ENCODE measurements at regions not wholly inside any gene's neighbourhood (a gene's known extent, or its start where the extent isn't known, plus 50 kb on each side); places are given as distances from the start of the nearest gene placed in this dataset.

DNA sequence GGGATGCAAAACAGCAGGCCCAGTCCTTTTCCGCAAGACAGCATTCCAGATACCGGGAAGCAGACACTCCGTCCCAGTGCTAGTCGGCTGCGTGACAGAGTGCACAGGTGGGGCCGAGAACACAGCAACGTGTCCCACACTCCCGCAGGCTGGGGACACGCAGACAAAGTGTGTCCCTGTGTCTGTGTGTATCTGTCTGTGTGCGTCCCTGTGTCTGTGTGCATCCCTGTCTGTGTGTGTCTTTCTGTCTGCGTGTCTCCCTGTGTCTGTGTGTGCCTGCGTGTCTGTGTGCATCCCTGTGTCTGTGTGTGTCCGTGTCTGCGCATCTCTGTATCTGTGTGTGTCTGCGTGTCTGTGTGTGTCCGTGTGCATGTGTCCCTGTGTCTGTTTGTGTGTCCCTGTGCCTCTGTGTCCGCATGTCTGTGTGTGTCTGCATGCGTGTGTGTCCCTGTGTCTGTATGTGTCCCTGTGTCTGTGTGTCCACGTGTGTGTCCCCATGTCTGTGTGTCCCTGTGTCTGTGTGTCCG lies 137.0 kb downstream of the MRPL36 start (continued):
- TF ChIP-seq, protein P1, sequence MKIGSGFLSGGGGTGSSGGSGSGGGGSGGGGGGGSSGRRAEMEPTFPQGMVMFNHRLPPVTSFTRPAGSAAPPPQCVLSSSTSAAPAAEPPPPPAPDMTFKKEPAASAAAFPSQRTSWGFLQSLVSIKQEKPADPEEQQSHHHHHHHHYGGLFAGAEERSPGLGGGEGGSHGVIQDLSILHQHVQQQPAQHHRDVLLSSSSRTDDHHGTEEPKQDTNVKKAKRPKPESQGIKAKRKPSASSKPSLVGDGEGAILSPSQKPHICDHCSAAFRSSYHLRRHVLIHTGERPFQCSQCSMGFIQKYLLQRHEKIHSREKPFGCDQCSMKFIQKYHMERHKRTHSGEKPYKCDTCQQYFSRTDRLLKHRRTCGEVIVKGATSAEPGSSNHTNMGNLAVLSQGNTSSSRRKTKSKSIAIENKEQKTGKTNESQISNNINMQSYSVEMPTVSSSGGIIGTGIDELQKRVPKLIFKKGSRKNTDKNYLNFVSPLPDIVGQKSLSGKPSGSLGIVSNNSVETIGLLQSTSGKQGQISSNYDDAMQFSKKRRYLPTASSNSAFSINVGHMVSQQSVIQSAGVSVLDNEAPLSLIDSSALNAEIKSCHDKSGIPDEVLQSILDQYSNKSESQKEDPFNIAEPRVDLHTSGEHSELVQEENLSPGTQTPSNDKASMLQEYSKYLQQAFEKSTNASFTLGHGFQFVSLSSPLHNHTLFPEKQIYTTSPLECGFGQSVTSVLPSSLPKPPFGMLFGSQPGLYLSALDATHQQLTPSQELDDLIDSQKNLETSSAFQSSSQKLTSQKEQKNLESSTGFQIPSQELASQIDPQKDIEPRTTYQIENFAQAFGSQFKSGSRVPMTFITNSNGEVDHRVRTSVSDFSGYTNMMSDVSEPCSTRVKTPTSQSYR (CRISPR knock-in tag; IDR thresholded peaks at IDR 0.05) = no peak
- no peak for TF ChIP-seq ETV6 (CRISPR knock-in tag; IDR thresholded peaks at IDR 0.05)
- no peak for TF ChIP-seq FOXK1 (CRISPR knock-in tag; IDR thresholded peaks at IDR 0.05)
- no peak for TF ChIP-seq ATF1 (CRISPR knock-in tag; IDR thresholded peaks at IDR 0.05)
- TF ChIP-seq MYBL2 (CRISPR knock-in tag; IDR thresholded peaks at IDR 0.05) = no peak
- TF ChIP-seq, protein P2, sequence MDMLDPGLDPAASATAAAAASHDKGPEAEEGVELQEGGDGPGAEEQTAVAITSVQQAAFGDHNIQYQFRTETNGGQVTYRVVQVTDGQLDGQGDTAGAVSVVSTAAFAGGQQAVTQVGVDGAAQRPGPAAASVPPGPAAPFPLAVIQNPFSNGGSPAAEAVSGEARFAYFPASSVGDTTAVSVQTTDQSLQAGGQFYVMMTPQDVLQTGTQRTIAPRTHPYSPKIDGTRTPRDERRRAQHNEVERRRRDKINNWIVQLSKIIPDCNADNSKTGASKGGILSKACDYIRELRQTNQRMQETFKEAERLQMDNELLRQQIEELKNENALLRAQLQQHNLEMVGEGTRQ (CRISPR knock-in tag; IDR thresholded peaks at IDR 0.05) = no peak
- TF ChIP-seq, protein P3, sequence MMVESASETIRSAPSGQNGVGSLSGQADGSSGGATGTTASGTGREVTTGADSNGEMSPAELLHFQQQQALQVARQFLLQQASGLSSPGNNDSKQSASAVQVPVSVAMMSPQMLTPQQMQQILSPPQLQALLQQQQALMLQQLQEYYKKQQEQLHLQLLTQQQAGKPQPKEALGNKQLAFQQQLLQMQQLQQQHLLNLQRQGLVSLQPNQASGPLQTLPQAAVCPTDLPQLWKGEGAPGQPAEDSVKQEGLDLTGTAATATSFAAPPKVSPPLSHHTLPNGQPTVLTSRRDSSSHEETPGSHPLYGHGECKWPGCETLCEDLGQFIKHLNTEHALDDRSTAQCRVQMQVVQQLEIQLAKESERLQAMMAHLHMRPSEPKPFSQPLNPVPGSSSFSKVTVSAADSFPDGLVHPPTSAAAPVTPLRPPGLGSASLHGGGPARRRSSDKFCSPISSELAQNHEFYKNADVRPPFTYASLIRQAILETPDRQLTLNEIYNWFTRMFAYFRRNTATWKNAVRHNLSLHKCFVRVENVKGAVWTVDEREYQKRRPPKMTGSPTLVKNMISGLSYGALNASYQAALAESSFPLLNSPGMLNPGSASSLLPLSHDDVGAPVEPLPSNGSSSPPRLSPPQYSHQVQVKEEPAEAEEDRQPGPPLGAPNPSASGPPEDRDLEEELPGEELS (CRISPR knock-in tag; IDR thresholded peaks at IDR 0.05) = no peak
- no peak for TF ChIP-seq ZNF423 (CRISPR knock-in tag; IDR thresholded peaks at IDR 0.05)
- TF ChIP-seq, protein P4, sequence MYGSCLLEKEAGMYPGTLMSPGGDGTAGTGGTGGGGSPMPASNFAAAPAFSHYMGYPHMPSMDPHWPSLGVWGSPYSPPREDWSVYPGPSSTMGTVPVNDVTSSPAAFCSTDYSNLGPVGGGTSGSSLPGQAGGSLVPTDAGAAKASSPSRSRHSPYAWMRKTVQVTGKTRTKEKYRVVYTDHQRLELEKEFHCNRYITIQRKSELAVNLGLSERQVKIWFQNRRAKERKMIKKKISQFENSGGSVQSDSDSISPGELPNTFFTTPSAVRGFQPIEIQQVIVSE (CRISPR knock-in tag; IDR thresholded peaks at IDR 0.05; ENCODE audit: borderline replicate concordance) = no peak
- TF ChIP-seq, protein P5, sequence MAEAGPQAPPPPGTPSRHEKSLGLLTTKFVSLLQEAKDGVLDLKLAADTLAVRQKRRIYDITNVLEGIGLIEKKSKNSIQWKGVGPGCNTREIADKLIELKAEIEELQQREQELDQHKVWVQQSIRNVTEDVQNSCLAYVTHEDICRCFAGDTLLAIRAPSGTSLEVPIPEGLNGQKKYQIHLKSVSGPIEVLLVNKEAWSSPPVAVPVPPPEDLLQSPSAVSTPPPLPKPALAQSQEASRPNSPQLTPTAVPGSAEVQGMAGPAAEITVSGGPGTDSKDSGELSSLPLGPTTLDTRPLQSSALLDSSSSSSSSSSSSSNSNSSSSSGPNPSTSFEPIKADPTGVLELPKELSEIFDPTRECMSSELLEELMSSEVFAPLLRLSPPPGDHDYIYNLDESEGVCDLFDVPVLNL (CRISPR knock-in tag; IDR thresholded peaks at IDR 0.05; ENCODE audit: borderline replicate concordance, low read depth) = no peak
- TF ChIP-seq ZNF232 (CRISPR knock-in tag; IDR thresholded peaks at IDR 0.05) = no peak

- POLR2A ChIA-PET = no interaction called here
- no peak overlapping the region for H3K27ac Mint-ChIP-seq
- H3K36me3 Mint-ChIP-seq = no peaks in the 10 kb centered on the region
- ATAC-seq (no peak), DNase-seq (ENCODE audit: low spot score) (no peak)
- peaks cover 11% of the 10 kb centered on the region for H3K4me1 Mint-ChIP-seq
- CTCF ChIA-PET = interaction anchor here (1.0 kb wide), 1 partner anchor 17 kb away, joined by 4 read pairs; no protein-coding TSS in a partner anchor
- H3K4me3 Mint-ChIP-seq = no peak overlapping the region
- H3K9me3 Mint-ChIP-seq = peaks cover 11% of the 10 kb centered on the region
- peaks cover 18% of the 10 kb centered on the region for H3K27me3 Mint-ChIP-seq (ENCODE audit: low read depth)
- TF ChIP-seq NFE2L1 (CRISPR knock-in tag; IDR thresholded peaks at IDR 0.05) (no peak), ZNF416 (CRISPR knock-in tag; IDR thresholded peaks at IDR 0.05) (no peak), ZNF396 (CRISPR knock-in tag; IDR thresholded peaks at IDR 0.05; ENCODE audit: borderline replicate concordance) (no peak), STAT6 (CRISPR knock-in tag; conservative IDR thresholded peaks at IDR 0.05; ENCODE audit: low read depth) (no peak), AR (CRISPR knock-in tag; IDR thresholded peaks at IDR 0.05) (no peak), ZMAT4 (CRISPR knock-in tag; IDR thresholded peaks at IDR 0.05) (no peak), NR3C1 (CRISPR knock-in tag; conservative IDR thresholded peaks at IDR 0.05; ENCODE audit: low read depth) (no peak)
- TF ChIP-seq, protein P6, sequence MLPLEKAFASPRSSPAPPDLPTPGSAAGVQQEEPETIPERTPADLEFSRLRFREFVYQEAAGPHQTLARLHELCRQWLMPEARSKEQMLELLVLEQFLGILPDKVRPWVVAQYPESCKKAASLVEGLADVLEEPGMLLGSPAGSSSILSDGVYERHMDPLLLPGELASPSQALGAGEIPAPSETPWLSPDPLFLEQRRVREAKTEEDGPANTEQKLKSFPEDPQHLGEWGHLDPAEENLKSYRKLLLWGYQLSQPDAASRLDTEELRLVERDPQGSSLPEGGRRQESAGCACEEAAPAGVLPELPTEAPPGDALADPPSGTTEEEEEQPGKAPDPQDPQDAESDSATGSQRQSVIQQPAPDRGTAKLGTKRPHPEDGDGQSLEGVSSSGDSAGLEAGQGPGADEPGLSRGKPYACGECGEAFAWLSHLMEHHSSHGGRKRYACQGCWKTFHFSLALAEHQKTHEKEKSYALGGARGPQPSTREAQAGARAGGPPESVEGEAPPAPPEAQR (CRISPR knock-in tag; IDR thresholded peaks at IDR 0.05) = no peak
Measured at GRCh38 chr5:1661831-1662558, 137.6 kb downstream of the MRPL36 start.

Measured in WTC11 (cell line).